ENCODE measurements at regions not wholly inside any gene's neighbourhood (a gene's known extent, or its start where the extent isn't known, plus 50 kb on each side); places are given as distances from the start of the nearest gene placed in this dataset.

- TF ChIP-seq CTCF (IDR thresholded peaks at IDR 0.05) (no peak), POLR2AphosphoS5 (IDR thresholded peaks at IDR 0.05) (no peak), EP300 (IDR thresholded peaks at IDR 0.05) (no peak)
Observed at GRCh38 chr5:27705661-27706060, 667.3 kb upstream of the CDH9 start.
